SK-N-SH (cell line): ENCODE measurements at regions not wholly inside any gene's neighbourhood (a gene's known extent, or its start where the extent isn't known, plus 50 kb on each side); places are given as distances from the start of the nearest gene placed in this dataset.

Source experiments
- CTCF ChIA-PET: fragments of 300-600, 350-600 bp; formaldehyde crosslinking; extraction: SDS; loops from one replicate; lab custom pipeline; 2021; lab: Yijun Ruan, JAX
- POLR2A ChIA-PET: fragments of 350-600 bp; sonication (Branson Sonifier 250); formaldehyde crosslinking; extraction: SDS; loops from one replicate; lab custom pipeline; 2020; ENCODE audit warnings: antibody characterized with exemption, inconsistent platforms; lab: Yijun Ruan, JAX
- DNase-seq: peaks from one replicate; pipeline ENCODE4 v3.0.0; 2012
- H2AFZ ChIP-seq: fragments of 200-600 bp; sonication (generic); 2 replicates; pipeline ENCODE4 v1.8.1; 2016; ENCODE audit warnings: antibody characterized with exemption, mild to moderate bottlenecking, low read depth
- H3F3A ChIP-seq: fragments of 200-600 bp; sonication (generic); replicated peaks from 2 replicates; pipeline ENCODE3; 2016; ENCODE audit warnings: antibody characterized with exemption, mild to moderate bottlenecking; ENCODE audit not compliant: insufficient read depth
- H3K27ac ChIP-seq, 2 experiments: fragments of 200-500 bp in 1 of 2; fragments of 200-600 bp in 1 of 2; sonication (Bioruptor generic) in 1 of 2; sonication (generic), shearing (Covaris generic) in 1 of 2; 2 replicates each; pipeline versions ENCODE4 v1.5.1 to v1.6.1; 2014 to 2016; ENCODE audit warnings: low read depth in 2 of 2, inconsistent platforms in 1 of 2, low read length in 1 of 2, mild to moderate bottlenecking in 1 of 2, mixed read lengths in 1 of 2
- H3K27me3 ChIP-seq: fragments of 200-600 bp; sonication (generic), shearing (Covaris generic); 2 replicates; pipeline ENCODE4 v1.6.1; 2016; ENCODE audit warnings: mixed run types; ENCODE audit not compliant: insufficient read depth
- H3K36me3 ChIP-seq, 2 experiments: fragments of 200-500 bp in 1 of 2; fragments of 200-600 bp in 1 of 2; sonication (Bioruptor generic) in 1 of 2; sonication (generic) in 1 of 2; replicated peaks in 1 of 2; 2 replicates each; pipeline versions ENCODE3 to v1.5.1; 2014 to 2016; ENCODE audit warnings: low read length in 1 of 2, mild to moderate bottlenecking in 1 of 2; ENCODE audit not compliant: insufficient read depth in 2 of 2, control insufficient read depth in 1 of 2
- H3K4me1 ChIP-seq, 2 experiments: fragments of 200-500 bp in 1 of 2; fragments of 200-600 bp in 1 of 2; sonication (Bioruptor generic) in 1 of 2; sonication (generic), shearing (Covaris generic) in 1 of 2; 2 replicates each; pipeline versions ENCODE4 v1.5.1 to v1.6.1; 2014 to 2016; ENCODE audit warnings: low read depth in 1 of 2, low read length in 1 of 2, mixed run types in 1 of 2; ENCODE audit not compliant: insufficient read depth in 2 of 2, control insufficient read depth in 1 of 2
- H3K4me2 ChIP-seq: fragments of 200-600 bp; sonication (generic), shearing (Covaris generic); 2 replicates; pipeline ENCODE4 v1.6.1; 2017; ENCODE audit warnings: mixed run types
- H3K4me3 ChIP-seq, 2 experiments: fragments of 200-500 bp in 1 of 2; fragments of 200-600 bp in 1 of 2; sonication (Bioruptor generic) in 1 of 2; sonication (generic), shearing (Covaris generic) in 1 of 2; 2 replicates each; pipeline versions ENCODE4 v1.5.1 to v1.8.1; 2014 to 2016; ENCODE audit warnings: low read depth in 2 of 2, inconsistent platforms in 1 of 2, low read length in 1 of 2, mild to moderate bottlenecking in 1 of 2, mixed read lengths in 1 of 2, moderate library complexity in 1 of 2
- H3K79me2 ChIP-seq: fragments of 200-600 bp; sonication (generic); 2 replicates; pipeline ENCODE4 v1.8.1; 2017; ENCODE audit warnings: mild to moderate bottlenecking; ENCODE audit not compliant: insufficient read depth
- H3K9ac ChIP-seq: fragments of 200-600 bp; sonication (generic); 2 replicates; pipeline ENCODE4 v1.6.1; 2017; ENCODE audit warnings: mixed run types
- H3K9me2 ChIP-seq: fragments of 200-600 bp; sonication (generic); 2 replicates; pipeline ENCODE4 v1.6.1; 2017; ENCODE audit warnings: mixed run types
- H3K9me3 ChIP-seq: fragments of 200-600 bp; sonication (generic); 2 replicates; pipeline ENCODE4 v1.6.1; 2017; ENCODE audit warnings: mixed run types, mild to moderate bottlenecking, moderate library complexity
- H4K20me1 ChIP-seq: fragments of 200-600 bp; sonication (generic); 2 replicates; pipeline ENCODE4 v1.6.1; 2017; ENCODE audit warnings: mild to moderate bottlenecking, mixed run types; ENCODE audit not compliant: insufficient read depth
- CHD2 ChIP-seq: fragments of 150-350 bp; IDR thresholded peaks from 2 replicates; pipeline ENCODE4 v1.6.1; 2018; ENCODE audit warnings: low read length; ENCODE audit not compliant: partially characterized antibody
- EZH2phosphoT487 ChIP-seq: fragments of 200-600 bp; sonication (generic); IDR thresholded peaks from 2 replicates; pipeline ENCODE4 v1.6.1; 2017; ENCODE audit warnings: low read depth, mixed run types, mild to moderate bottlenecking, antibody characterized with exemption, moderate library complexity, borderline replicate concordance
- FOSL2 ChIP-seq: IDR thresholded peaks from 2 replicates; pipeline ENCODE4 v1.4.0; 2012; ENCODE audit warnings: low read depth, mild to moderate bottlenecking, moderate library complexity, borderline replicate concordance
- GABPA ChIP-seq: IDR thresholded peaks from 2 replicates; pipeline ENCODE4 v1.4.0; 2012; ENCODE audit warnings: low read depth, mild to moderate bottlenecking
- GATA2 ChIP-seq: sonication (generic); formaldehyde crosslinking; IDR thresholded peaks from 2 replicates; pipeline ENCODE4 v1.5.0; 2020; ENCODE audit warnings: mild to moderate bottlenecking, missing genetic modification reagents
- JUND ChIP-seq: IDR thresholded peaks from 2 replicates; pipeline ENCODE4 v1.4.0; 2012
- MEF2A ChIP-seq: IDR thresholded peaks from 2 replicates; pipeline ENCODE4 v1.4.0; 2012; ENCODE audit warnings: low read depth, borderline replicate concordance
- NRF1 ChIP-seq: IDR thresholded peaks from 2 replicates; pipeline ENCODE4 v1.6.1; 2012; ENCODE audit warnings: low read depth, mild to moderate bottlenecking, low read length
- RAD21 ChIP-seq: IDR thresholded peaks from 2 replicates; pipeline ENCODE4 v1.6.1; 2012; ENCODE audit warnings: mild to moderate bottlenecking, low read length
- SIN3A ChIP-seq: IDR thresholded peaks from 2 replicates; pipeline ENCODE4 v1.6.1; 2012; ENCODE audit warnings: low read depth, mild to moderate bottlenecking, low read length, moderate library complexity, borderline replicate concordance
- TAF1 ChIP-seq: IDR thresholded peaks from 2 replicates; pipeline ENCODE4 v1.6.1; 2012; ENCODE audit warnings: low read depth, mild to moderate bottlenecking, low read length, moderate library complexity, borderline replicate concordance
- TCF12 ChIP-seq: IDR thresholded peaks from 2 replicates; pipeline ENCODE4 v1.4.0; 2012
- TEAD4 ChIP-seq: IDR thresholded peaks from 2 replicates; pipeline ENCODE4 v1.4.0; 2012; ENCODE audit warnings: mild to moderate bottlenecking, borderline replicate concordance; ENCODE audit not compliant: insufficient read depth
- WGBS: methylation state at CpG from one replicate; pipeline ENCODE4 v1.1.6; 2017; ENCODE audit warnings: low lambda C conversion rate; 5-methylcytosine and 5-hydroxymethylcytosine counted together
- TF ChIP-seq, protein P1 (sequence below): IDR thresholded peaks from 2 replicates; pipeline ENCODE4 v1.4.0; 2012; ENCODE audit warnings: low read depth, borderline replicate concordance
- TF ChIP-seq, protein P2 (sequence below): IDR thresholded peaks from 2 replicates; pipeline ENCODE4 v1.4.0; 2012; ENCODE audit warnings: low read depth, borderline replicate concordance
- TF ChIP-seq, protein P3 (sequence below): IDR thresholded peaks from 2 replicates; pipeline ENCODE4; 2012
- TF ChIP-seq, protein P4 (sequence below): fragments of 150-350 bp; IDR thresholded peaks from 2 replicates; pipeline ENCODE4 v1.6.1; 2016; ENCODE audit warnings: mild to moderate bottlenecking, low read depth, low read length
- TF ChIP-seq, protein P5 (sequence below): fragments of 200-600 bp; sonication (generic); IDR thresholded peaks from 2 replicates; pipeline ENCODE4 v1.6.1; 2017; ENCODE audit warnings: antibody characterized with exemption, mild to moderate bottlenecking, moderate library complexity

DNA sequence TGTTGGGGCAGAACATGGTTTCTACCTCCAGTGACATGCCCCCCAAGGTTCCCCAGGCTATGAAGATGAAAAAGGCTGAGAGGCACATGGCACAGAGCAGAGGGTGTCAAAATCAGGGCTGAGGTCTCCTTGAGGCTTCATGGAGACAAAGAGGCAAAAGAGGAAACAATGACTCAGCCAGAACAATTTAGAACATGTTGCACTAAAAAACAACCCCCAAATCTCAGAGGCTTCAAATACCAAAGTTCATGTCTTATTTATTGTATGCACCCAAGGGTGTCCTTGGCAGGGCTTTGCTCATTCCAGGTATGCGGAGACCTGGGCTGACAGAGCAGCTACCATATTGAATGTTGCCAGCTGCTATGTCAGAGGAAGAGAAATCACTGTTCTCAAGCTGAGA, 964.1 kb downstream of the GRID1 start:
- no peaks in the 10 kb centered on the region for H3K4me1 ChIP-seq
- H3K9me3 ChIP-seq: no peaks in the 10 kb centered on the region
- H3K79me2 ChIP-seq: no peaks in the 10 kb centered on the region
- H2AFZ ChIP-seq: no peak overlapping the region
- DNase-seq: no peak
- H3K4me2 ChIP-seq: no peak overlapping the region
- H4K20me1 ChIP-seq: no peaks in the 10 kb centered on the region
- H3K9me2 ChIP-seq: no peaks in the 10 kb centered on the region
- H3K36me3 ChIP-seq: no peaks in the 10 kb centered on the region
- H3K4me3 ChIP-seq: no peak overlapping the region
- ChIA-PET CTCF (no interaction called here), POLR2A (no interaction called here)
- no peaks in the 10 kb centered on the region for H3K27me3 ChIP-seq
- WGBS: 63% methylated on average over 1 of the region's 1 CpG
- no peak overlapping the region for H3K9ac ChIP-seq
- no peak overlapping the region for H3K27ac ChIP-seq
- no peaks in the 10 kb centered on the region for H3F3A ChIP-seq
- TF ChIP-seq GATA2: no peak
- TF ChIP-seq GABPA: no peak
- no peak for TF ChIP-seq FOSL2
- TF ChIP-seq, protein P1, sequence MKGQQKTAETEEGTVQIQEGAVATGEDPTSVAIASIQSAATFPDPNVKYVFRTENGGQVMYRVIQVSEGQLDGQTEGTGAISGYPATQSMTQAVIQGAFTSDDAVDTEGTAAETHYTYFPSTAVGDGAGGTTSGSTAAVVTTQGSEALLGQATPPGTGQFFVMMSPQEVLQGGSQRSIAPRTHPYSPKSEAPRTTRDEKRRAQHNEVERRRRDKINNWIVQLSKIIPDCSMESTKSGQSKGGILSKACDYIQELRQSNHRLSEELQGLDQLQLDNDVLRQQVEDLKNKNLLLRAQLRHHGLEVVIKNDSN: no peak
- no peak for TF ChIP-seq NRF1
- TF ChIP-seq, protein P2, sequence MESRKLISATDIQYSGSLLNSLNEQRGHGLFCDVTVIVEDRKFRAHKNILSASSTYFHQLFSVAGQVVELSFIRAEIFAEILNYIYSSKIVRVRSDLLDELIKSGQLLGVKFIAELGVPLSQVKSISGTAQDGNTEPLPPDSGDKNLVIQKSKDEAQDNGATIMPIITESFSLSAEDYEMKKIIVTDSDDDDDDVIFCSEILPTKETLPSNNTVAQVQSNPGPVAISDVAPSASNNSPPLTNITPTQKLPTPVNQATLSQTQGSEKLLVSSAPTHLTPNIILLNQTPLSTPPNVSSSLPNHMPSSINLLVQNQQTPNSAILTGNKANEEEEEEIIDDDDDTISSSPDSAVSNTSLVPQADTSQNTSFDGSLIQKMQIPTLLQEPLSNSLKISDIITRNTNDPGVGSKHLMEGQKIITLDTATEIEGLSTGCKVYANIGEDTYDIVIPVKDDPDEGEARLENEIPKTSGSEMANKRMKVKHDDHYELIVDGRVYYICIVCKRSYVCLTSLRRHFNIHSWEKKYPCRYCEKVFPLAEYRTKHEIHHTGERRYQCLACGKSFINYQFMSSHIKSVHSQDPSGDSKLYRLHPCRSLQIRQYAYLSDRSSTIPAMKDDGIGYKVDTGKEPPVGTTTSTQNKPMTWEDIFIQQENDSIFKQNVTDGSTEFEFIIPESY: no peak
- TF ChIP-seq RAD21: no peak

DNA sequence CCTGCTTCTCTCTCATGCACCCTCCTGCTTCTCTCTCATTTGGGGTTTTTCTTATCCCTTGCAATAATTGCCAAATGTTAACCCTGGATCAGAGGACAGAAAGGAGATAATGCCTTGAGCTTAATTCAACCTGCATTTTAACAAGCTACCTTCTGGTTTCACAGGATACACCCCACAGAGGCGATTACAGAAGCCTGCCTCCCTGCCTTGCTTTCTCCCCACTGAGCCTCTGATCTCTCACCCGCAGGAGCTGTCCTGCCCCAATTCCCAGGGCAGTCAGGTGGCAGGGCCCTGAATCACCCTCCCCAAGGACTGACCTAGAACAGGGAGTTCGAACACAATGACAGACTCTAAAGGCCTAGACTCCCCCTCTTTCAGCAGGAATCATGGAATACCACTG, 959.5 kb downstream of the GRID1 start:
- 7% methylated on average over 3 of the region's 3 CpGs for WGBS
- Histone ChIP-seq H3K9me3 (no peaks in the 10 kb centered on the region), H4K20me1 (no peaks in the 10 kb centered on the region), H3F3A (no peaks in the 10 kb centered on the region), H3K36me3 (no peaks in the 10 kb centered on the region), H3K4me2 (no peak overlapping the region), H3K4me3 (no peak overlapping the region), H3K4me1 (no peaks in the 10 kb centered on the region), H3K27me3 (no peaks in the 10 kb centered on the region), H3K9ac (no peak overlapping the region), H3K27ac (no peak overlapping the region), H3K79me2 (no peaks in the 10 kb centered on the region), H2AFZ (no peak overlapping the region), H3K9me2 (no peaks in the 10 kb centered on the region)
- no peak for DNase-seq
- ChIA-PET CTCF (interaction anchor here (0.6 kb wide), 1 partner anchor 932 kb away, joined by 3 read pairs; no protein-coding TSS in a partner anchor), POLR2A (no interaction called here)
- TF ChIP-seq TEAD4: no peak
- TF ChIP-seq SIN3A: no peak
- no peak for TF ChIP-seq TAF1
- TF ChIP-seq TCF12: no peak
- TF ChIP-seq, protein P3, sequence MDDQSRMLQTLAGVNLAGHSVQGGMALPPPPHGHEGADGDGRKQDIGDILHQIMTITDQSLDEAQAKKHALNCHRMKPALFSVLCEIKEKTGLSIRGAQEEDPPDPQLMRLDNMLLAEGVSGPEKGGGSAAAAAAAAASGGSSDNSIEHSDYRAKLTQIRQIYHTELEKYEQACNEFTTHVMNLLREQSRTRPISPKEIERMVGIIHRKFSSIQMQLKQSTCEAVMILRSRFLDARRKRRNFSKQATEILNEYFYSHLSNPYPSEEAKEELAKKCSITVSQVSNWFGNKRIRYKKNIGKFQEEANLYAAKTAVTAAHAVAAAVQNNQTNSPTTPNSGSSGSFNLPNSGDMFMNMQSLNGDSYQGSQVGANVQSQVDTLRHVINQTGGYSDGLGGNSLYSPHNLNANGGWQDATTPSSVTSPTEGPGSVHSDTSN: no peak
- no peak for TF ChIP-seq EZH2phosphoT487
- TF ChIP-seq, protein P4, sequence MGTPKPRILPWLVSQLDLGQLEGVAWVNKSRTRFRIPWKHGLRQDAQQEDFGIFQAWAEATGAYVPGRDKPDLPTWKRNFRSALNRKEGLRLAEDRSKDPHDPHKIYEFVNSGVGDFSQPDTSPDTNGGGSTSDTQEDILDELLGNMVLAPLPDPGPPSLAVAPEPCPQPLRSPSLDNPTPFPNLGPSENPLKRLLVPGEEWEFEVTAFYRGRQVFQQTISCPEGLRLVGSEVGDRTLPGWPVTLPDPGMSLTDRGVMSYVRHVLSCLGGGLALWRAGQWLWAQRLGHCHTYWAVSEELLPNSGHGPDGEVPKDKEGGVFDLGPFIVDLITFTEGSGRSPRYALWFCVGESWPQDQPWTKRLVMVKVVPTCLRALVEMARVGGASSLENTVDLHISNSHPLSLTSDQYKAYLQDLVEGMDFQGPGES: no peak
- no peak for TF ChIP-seq JUND
- TF ChIP-seq, protein P5, sequence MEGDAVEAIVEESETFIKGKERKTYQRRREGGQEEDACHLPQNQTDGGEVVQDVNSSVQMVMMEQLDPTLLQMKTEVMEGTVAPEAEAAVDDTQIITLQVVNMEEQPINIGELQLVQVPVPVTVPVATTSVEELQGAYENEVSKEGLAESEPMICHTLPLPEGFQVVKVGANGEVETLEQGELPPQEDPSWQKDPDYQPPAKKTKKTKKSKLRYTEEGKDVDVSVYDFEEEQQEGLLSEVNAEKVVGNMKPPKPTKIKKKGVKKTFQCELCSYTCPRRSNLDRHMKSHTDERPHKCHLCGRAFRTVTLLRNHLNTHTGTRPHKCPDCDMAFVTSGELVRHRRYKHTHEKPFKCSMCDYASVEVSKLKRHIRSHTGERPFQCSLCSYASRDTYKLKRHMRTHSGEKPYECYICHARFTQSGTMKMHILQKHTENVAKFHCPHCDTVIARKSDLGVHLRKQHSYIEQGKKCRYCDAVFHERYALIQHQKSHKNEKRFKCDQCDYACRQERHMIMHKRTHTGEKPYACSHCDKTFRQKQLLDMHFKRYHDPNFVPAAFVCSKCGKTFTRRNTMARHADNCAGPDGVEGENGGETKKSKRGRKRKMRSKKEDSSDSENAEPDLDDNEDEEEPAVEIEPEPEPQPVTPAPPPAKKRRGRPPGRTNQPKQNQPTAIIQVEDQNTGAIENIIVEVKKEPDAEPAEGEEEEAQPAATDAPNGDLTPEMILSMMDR: no peak
- TF ChIP-seq MEF2A: no peak
- no peak for TF ChIP-seq CHD2
